Adipocyte (in vitro differentiated cells): ENCODE measurements at regions not wholly inside any gene's neighbourhood (a gene's known extent, or its start where the extent isn't known, plus 50 kb on each side); places are given as distances from the start of the nearest gene placed in this dataset.
"Not testable (repeated sequence)": the region's sequence is repeated elsewhere in the genome, so short reads cannot be mapped to it uniquely, and the experiment has no call there.

Experiments
- DNase-seq: peaks from one replicate; pipeline ENCODE4 v3.0.0-alpha.2; 2015; ENCODE audit warnings: low read depth
- H3K27me3 ChIP-seq: replicated peaks from 2 replicates; pipeline ENCODE4 v1.7.0; 2013; ENCODE audit warnings: mild to moderate bottlenecking, low read length, moderate library complexity; ENCODE audit not compliant: control insufficient read depth, insufficient read depth
- H3K36me3 ChIP-seq: 2 replicates; pipeline ENCODE4 v1.7.0; 2013; ENCODE audit warnings: low read length, mild to moderate bottlenecking, moderate library complexity; ENCODE audit not compliant: control insufficient read depth, insufficient read depth, severe bottlenecking
- H3K4me1 ChIP-seq: 2 replicates; pipeline ENCODE4 v1.7.0; 2013; ENCODE audit warnings: mild to moderate bottlenecking, low read length, moderate library complexity; ENCODE audit not compliant: control insufficient read depth, insufficient read depth
- H3K4me3 ChIP-seq: 2 replicates; pipeline ENCODE4 v1.7.0; 2013; ENCODE audit warnings: mild to moderate bottlenecking, low read length, moderate library complexity
- H3K9ac ChIP-seq: 2 replicates; pipeline ENCODE4 v1.7.0; 2013; ENCODE audit warnings: mild to moderate bottlenecking, low read length, moderate library complexity
- H3K9me3 ChIP-seq: 2 replicates; pipeline ENCODE4 v1.7.0; 2013; ENCODE audit warnings: mild to moderate bottlenecking, low read length, moderate library complexity; ENCODE audit not compliant: control insufficient read depth

DNA sequence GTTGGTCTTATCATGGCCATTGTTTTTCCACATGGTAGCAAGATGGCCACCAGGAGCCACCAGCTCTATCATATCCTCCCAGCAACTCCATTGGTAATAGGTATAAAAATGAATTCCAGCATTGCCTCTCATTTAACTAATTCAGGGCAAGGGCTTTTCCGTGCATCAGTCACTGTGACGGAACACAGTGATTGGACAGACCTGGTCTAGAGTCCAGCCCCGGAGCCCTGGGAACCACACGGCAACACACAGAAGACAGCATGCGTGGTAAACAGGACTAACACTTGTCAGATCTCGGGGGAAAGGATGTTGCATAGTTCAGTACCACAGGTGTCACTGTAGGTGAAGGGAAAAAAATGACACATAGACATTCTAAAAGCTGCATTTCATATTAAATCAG is 638.0 kb upstream of the RBFOX1 start:
- Histone ChIP-seq H3K9ac (no peak overlapping the region), H3K36me3 (no peaks in the 10 kb centered on the region), H3K4me3 (no peak overlapping the region), H3K4me1 (no peaks in the 10 kb centered on the region), H3K27me3 (no peaks in the 10 kb centered on the region), H3K9me3 (no peaks in the 10 kb centered on the region)
- no peak for DNase-seq

DNA sequence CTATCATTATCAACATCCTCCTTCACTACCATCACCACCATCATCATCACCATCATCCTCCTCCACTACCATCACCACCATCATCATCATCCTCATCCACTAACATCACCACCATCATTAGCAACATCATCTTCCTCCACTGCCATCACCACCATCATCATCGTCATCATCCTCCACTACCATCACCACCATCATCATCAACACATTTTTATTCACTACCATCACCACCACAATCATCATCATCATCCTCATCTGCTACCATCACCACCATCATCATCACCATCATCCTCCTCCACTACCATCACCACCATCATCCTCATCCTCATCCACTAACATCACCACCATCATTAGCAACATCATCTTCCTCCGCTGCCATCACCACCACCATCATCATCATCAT is 639.2 kb upstream of the RBFOX1 start:
- not testable (repeated sequence) for H3K27me3 ChIP-seq

GRCh38 chr16:6692874-6693273 is 639.8 kb upstream of the RBFOX1 start:
- H3K4me1 ChIP-seq = no peaks in the 10 kb centered on the region
- H3K27me3 ChIP-seq = no peaks in the 10 kb centered on the region
- no peak overlapping the region for H3K4me3 ChIP-seq
- DNase-seq = no peak
- no peaks in the 10 kb centered on the region for H3K36me3 ChIP-seq
- H3K9ac ChIP-seq = no peak overlapping the region
- no peaks in the 10 kb centered on the region for H3K9me3 ChIP-seq

More for the DNA sequence above, 639.2 kb upstream of the RBFOX1 start:
- not testable (repeated sequence) for H3K4me1 ChIP-seq, H3K9me3 ChIP-seq, DNase-seq, H3K4me3 ChIP-seq, H3K9ac ChIP-seq, H3K36me3 ChIP-seq

DNA sequence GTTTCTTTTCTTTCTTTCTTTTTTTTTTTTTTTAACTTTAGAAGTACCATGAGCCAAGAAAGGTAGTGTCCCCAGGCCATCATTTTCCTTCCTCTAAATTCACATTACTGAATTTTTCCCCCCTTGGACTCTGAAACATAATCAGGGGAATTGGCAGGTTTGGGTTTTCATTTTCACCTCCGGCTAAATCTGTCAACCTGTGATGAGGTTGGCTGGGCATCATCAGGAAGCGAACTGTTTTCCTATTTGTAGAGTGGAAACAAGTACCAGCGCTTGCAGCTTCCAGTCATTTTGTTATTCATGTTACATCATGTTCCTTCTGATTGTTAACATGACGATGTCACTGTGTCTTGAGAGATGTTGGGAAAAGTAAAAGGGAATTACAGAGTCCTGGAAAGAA is 641.9 kb upstream of the RBFOX1 start:
- no peak overlapping the region for H3K9ac ChIP-seq
- H3K36me3 ChIP-seq = no peaks in the 10 kb centered on the region
- H3K27me3 ChIP-seq = no peaks in the 10 kb centered on the region
- no peak for DNase-seq
- no peaks in the 10 kb centered on the region for H3K9me3 ChIP-seq
- H3K4me3 ChIP-seq = no peak overlapping the region
- H3K4me1 ChIP-seq = no peaks in the 10 kb centered on the region

GRCh38 chr16:6689643-6690042 is 643.0 kb upstream of the RBFOX1 start:
- H3K9me3 ChIP-seq = no peaks in the 10 kb centered on the region
- H3K36me3 ChIP-seq = no peaks in the 10 kb centered on the region
- no peak overlapping the region for H3K4me3 ChIP-seq
- no peaks in the 10 kb centered on the region for H3K27me3 ChIP-seq
- H3K9ac ChIP-seq = no peak overlapping the region
- DNase-seq = no peak
- H3K4me1 ChIP-seq = no peaks in the 10 kb centered on the region

DNA sequence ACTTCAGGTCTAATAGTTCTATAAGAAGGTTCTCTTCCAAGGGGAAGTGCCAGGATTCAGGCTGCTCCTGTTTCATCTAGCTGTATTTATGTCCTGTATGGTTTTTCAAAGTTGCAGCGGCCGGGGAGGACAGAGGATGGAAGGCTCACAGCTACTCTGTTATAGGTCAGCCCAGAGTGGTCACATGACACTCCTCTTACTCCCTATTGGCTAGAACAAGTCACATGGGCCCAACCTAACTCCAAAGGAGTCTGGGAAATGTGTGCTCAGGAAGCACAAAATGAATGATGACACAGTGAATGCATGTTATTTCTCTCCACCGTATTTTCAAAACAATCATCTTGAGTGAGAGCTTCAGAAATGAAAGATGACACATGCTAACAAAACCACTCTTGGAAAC is 645.1 kb upstream of the RBFOX1 start:
- Histone ChIP-seq H3K9me3 (no peaks in the 10 kb centered on the region), H3K27me3 (no peaks in the 10 kb centered on the region), H3K36me3 (no peaks in the 10 kb centered on the region), H3K4me1 (no peaks in the 10 kb centered on the region), H3K4me3 (no peak overlapping the region), H3K9ac (no peak overlapping the region)
- no peak for DNase-seq

DNA sequence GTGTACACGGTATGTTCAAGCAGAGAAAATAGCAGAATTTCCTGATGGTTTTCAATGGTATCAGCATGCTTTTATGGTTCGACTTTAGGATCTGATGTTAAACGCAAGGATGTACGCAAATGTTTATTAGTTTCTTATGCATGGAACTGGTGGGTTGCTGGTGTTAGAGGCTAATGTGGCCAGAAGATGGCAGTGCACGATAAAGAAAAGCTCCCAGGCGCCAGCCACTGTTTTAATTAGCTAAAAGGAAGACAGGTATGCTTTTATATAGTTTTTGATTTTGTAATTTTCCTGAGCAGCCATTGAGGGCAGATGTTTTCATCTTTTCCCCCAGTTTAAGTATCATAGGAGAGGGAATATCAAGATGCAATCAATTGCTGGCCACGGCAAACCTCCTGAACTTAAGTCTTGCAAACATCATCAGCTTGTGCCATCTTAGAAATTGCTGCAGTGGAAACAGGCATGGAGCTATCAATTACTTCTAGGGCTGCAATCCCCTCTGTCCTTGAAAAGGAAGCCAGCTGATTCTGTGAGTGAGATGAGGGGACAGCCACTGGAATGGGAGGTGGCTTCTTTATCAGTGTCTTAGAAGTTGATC is 648.5 kb upstream of the RBFOX1 start:
- Histone ChIP-seq H3K9ac (no peak overlapping the region), H3K4me3 (no peak overlapping the region), H3K27me3 (no peaks in the 10 kb centered on the region), H3K4me1 (no peaks in the 10 kb centered on the region), H3K36me3 (no peaks in the 10 kb centered on the region), H3K9me3 (no peaks in the 10 kb centered on the region)
- DNase-seq = peak; percentile 21

GRCh38 chr16:6682142-6682811 is 650.4 kb upstream of the RBFOX1 start:
- Histone ChIP-seq H3K27me3 (no peaks in the 10 kb centered on the region), H3K9me3 (no peaks in the 10 kb centered on the region), H3K4me3 (no peak overlapping the region), H3K4me1 (no peaks in the 10 kb centered on the region), H3K9ac (no peak overlapping the region), H3K36me3 (no peaks in the 10 kb centered on the region)
- no peak for DNase-seq

DNA sequence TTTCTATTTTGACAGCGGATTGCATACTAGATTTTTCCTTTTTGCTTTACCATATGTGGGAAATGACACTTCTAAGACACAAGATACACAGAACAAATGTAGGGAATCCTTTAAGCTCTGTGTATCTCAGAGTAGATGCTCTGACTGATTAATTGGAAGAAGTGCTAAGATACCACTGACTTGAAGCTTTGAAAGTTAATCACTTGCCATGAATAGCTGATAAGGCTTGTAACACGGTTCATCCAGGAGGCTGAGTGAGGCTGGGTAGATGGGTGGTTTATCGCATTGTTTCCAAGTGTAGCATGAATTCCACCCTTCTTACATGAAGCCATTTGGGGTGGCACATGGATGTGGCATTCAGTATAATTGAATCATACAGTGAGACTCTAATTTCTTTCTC is 654.1 kb upstream of the RBFOX1 start:
- H3K27me3 ChIP-seq = no peaks in the 10 kb centered on the region
- DNase-seq = no peak
- H3K4me1 ChIP-seq = no peaks in the 10 kb centered on the region
- no peaks in the 10 kb centered on the region for H3K9me3 ChIP-seq
- H3K4me3 ChIP-seq = no peak overlapping the region
- no peak overlapping the region for H3K9ac ChIP-seq
- H3K36me3 ChIP-seq = no peaks in the 10 kb centered on the region

DNA sequence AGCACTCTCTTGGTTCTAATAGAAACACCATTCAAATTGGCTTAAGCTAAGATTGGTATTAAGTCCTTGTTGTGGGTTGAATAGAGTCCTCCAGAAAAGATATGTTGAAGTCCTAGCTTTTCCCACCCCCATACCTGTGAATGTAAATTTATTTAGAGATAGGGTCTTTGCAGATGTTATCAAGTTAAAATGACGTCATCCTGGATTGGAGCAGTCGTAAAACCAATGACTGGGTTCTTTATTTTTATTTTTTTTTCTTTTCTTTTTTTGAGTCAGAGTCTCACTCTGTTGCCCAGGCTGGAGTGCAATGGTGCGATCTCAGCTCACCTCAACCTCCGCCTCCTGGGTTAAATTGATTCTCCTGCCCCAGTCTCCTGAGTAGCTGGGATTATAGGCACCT is 658.6 kb upstream of the RBFOX1 start:
- Histone ChIP-seq H3K27me3 (no peaks in the 10 kb centered on the region), H3K9me3 (no peaks in the 10 kb centered on the region), H3K4me1 (no peaks in the 10 kb centered on the region), H3K4me3 (no peak overlapping the region), H3K36me3 (no peaks in the 10 kb centered on the region), H3K9ac (no peak overlapping the region)
- DNase-seq = no peak

- no peaks in the 10 kb centered on the region for H3K27me3 ChIP-seq
- no peaks in the 10 kb centered on the region for H3K9me3 ChIP-seq
- no peak overlapping the region for H3K9ac ChIP-seq
- H3K36me3 ChIP-seq = no peaks in the 10 kb centered on the region
- no peak overlapping the region for H3K4me3 ChIP-seq
- no peaks in the 10 kb centered on the region for H3K4me1 ChIP-seq
- no peak for DNase-seq
These were observed 660.1 kb upstream of the RBFOX1 start for GRCh38 chr16:6672507-6672906.

DNA sequence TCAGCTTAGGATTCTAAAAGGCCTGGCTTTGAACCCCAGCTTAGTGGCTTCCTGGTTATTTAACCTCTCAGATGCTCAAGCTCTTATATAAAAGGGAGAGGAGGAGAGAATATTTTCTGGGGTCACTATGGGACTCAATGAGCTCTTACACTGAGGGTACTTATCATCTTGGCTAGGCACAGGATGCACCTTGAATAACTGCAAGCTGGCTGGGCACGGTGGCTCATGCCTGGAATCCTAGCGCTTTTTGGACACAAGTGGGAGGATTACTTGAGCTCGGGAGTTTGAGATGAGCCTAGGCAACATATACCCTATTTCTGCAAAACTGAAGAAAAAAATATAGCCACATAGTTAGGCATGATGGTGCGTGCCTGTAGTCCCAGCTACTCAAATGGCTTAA is 665.3 kb upstream of the RBFOX1 start:
- no peaks in the 10 kb centered on the region for H3K9me3 ChIP-seq
- H3K4me3 ChIP-seq = no peak overlapping the region
- no peak overlapping the region for H3K9ac ChIP-seq
- no peaks in the 10 kb centered on the region for H3K36me3 ChIP-seq
- DNase-seq = no peak
- no peaks in the 10 kb centered on the region for H3K4me1 ChIP-seq
- H3K27me3 ChIP-seq = no peaks in the 10 kb centered on the region
